ENCODE measurements at regions not wholly inside any gene's neighbourhood (a gene's known extent, or its start where the extent isn't known, plus 50 kb on each side); places are given as distances from the start of the nearest gene placed in this dataset.

- Histone ChIP-seq H3K27me3 (peaks cover 0 to 6% of the 10 kb centered on the region in 2 donors), H3K4me3 (no peak overlapping the region), H3K36me3 (no peaks in the 10 kb centered on the region), H3K9me3 (no peaks in the 10 kb centered on the region), H3K4me1 (no peaks in the 10 kb centered on the region), H3K27ac (no peak overlapping the region)
- intact Hi-C loops (cut with DNase I; ENCODE audit: low total_unique reads): no loop called here
- no peak for TF ChIP-seq CTCF (IDR thresholded peaks at IDR 0.05)
- DNase-seq: no peak
Measured at GRCh38 chr2:88329815-88330603, 122.5 kb downstream of the FOXI3 start.

- no peak overlapping the region for H3K27ac ChIP-seq
- no peak for DNase-seq
- TF ChIP-seq CTCF (IDR thresholded peaks at IDR 0.05): no peak
- H3K36me3 ChIP-seq: no peaks in the 10 kb centered on the region
- H3K4me1 ChIP-seq: no peaks in the 10 kb centered on the region
- no peaks in the 10 kb centered on the region for H3K27me3 ChIP-seq
- intact Hi-C loops (cut with DNase I; ENCODE audit: low total_unique reads): no loop called here
- no peaks in the 10 kb centered on the region for H3K9me3 ChIP-seq
- H3K4me3 ChIP-seq: no peak overlapping the region
Measured at GRCh38 chr2:88321449-88322248, 130.8 kb downstream of the FOXI3 start.

- Histone ChIP-seq H3K27ac (no peak overlapping the region), H3K4me3 (no peak overlapping the region), H3K36me3 (no peaks in the 10 kb centered on the region), H3K4me1 (no peaks in the 10 kb centered on the region), H3K9me3 (no peaks in the 10 kb centered on the region), H3K27me3 (no peaks in the 10 kb centered on the region)
- no peak for DNase-seq
- intact Hi-C loops (cut with DNase I; ENCODE audit: low total_unique reads): no loop called here
- no peak for TF ChIP-seq CTCF (IDR thresholded peaks at IDR 0.05)
Measured at GRCh38 chr2:88320076-88320773, 132.3 kb downstream of the FOXI3 start.

GRCh38 chr2:88318956-88319330 lies 133.6 kb downstream of the FOXI3 start:
- TF ChIP-seq CTCF (IDR thresholded peaks at IDR 0.05): no peak
- no peak overlapping the region for H3K27ac ChIP-seq
- no peaks in the 10 kb centered on the region for H3K36me3 ChIP-seq
- H3K4me3 ChIP-seq: no peak overlapping the region
- no peaks in the 10 kb centered on the region for H3K9me3 ChIP-seq
- no peak for DNase-seq
- no peaks in the 10 kb centered on the region for H3K27me3 ChIP-seq
- no peaks in the 10 kb centered on the region for H3K4me1 ChIP-seq
- intact Hi-C loops (cut with DNase I; ENCODE audit: low total_unique reads): no loop called here

- no peaks in the 10 kb centered on the region for H3K36me3 ChIP-seq
- no peak overlapping the region for H3K4me3 ChIP-seq
- no peaks in the 10 kb centered on the region for H3K4me1 ChIP-seq
- DNase-seq: no peak
- intact Hi-C loops (cut with DNase I; ENCODE audit: low total_unique reads): no loop called here
- H3K27ac ChIP-seq: no peak overlapping the region
- H3K9me3 ChIP-seq: no peaks in the 10 kb centered on the region
- TF ChIP-seq CTCF (IDR thresholded peaks at IDR 0.05): no peak
- H3K27me3 ChIP-seq: no peaks in the 10 kb centered on the region
Measured at GRCh38 chr2:88318071-88318955, 134.2 kb downstream of the FOXI3 start.

All from tibial artery (tissue), 4 donors.